Esophagus squamous epithelium (tissue), 4 donors: ENCODE measurements at regions not wholly inside any gene's neighbourhood (a gene's known extent, or its start where the extent isn't known, plus 50 kb on each side); places are given as distances from the start of the nearest gene placed in this dataset.

Experiments
- CTCF ChIP-seq, 6 experiments: fragments of 450-650 bp in 4 of 6; fragments of 200-600 bp in 2 of 6; sonication (generic) in 2 of 6; IDR thresholded peaks; one replicate each; pipeline ENCODE4 v1.5.1; 2016 to 2019; ENCODE audit warnings: antibody characterized with exemption in 6 of 6, mild to moderate bottlenecking in 4 of 6, moderate library complexity in 4 of 6
- POLR2A ChIP-seq, 4 donors: fragments of 450-650 bp; IDR thresholded peaks; one replicate each; pipeline ENCODE4 v1.6.1; 2017; ENCODE audit warnings: antibody characterized with exemption in 4 of 4, mild to moderate bottlenecking in 4 of 4, moderate library complexity in 3 of 4

GRCh38 chr13:106417467-106418110, 117.9 kb downstream of the EFNB2 start:
- no peak for TF ChIP-seq CTCF (IDR thresholded peaks at IDR 0.05)
- TF ChIP-seq POLR2A (IDR thresholded peaks at IDR 0.05) = no peak
